HG03097 (cell line): ENCODE measurements at regions not wholly inside any gene's neighbourhood (a gene's known extent, or its start where the extent isn't known, plus 50 kb on each side); places are given as distances from the start of the nearest gene placed in this dataset.
"Not testable (repeated sequence)": the region's sequence is repeated elsewhere in the genome, so short reads cannot be mapped to it uniquely, and the experiment has no call there.

Experiments used
- ATAC-seq: cut with Tn5 transposase; IDR thresholded peaks from one replicate; pipeline ENCODE4 v1.9.1; 2021; ENCODE audit not compliant: unreplicated experiment, low FRiP score

DNA sequence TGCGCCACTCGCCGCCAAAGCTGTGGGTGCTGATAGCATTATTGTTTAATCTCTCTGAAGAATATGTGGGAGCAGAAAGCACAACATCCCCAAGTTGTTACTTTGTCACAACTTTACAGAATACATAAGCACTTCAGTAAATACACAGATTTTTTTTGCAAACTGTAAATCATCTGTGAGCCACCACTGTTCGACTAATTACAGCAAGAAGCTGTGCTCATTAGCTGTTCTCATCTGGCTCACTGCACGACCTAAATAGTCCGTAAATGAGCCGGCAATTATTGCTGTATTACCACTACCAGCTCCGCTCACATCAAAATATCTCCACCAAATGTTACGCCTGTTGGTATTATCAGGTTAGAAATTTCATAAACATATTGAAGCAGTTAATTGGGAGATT is 228.9 kb upstream of the PRKD1 start:
- no peak for ATAC-seq

DNA sequence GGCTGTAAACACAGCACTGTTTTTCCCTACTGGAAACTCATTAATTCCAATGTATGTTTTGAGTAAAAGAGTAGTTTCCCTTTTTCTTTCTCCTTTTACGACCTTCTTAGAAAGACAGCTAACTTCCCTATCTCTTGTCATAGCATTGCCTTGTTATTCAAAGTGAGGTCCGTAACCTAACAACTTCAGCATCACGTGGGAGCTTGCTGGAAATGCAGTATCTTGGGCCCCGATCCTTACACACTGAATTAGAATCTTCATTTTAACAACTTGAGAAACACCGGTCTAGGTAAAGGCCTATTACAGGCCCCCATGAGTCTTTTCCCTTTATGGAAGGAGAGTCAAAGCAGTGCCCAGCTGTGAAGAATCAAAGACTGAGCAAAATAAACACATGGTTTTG is 230.7 kb upstream of the PRKD1 start:
- ATAC-seq: no peak

DNA sequence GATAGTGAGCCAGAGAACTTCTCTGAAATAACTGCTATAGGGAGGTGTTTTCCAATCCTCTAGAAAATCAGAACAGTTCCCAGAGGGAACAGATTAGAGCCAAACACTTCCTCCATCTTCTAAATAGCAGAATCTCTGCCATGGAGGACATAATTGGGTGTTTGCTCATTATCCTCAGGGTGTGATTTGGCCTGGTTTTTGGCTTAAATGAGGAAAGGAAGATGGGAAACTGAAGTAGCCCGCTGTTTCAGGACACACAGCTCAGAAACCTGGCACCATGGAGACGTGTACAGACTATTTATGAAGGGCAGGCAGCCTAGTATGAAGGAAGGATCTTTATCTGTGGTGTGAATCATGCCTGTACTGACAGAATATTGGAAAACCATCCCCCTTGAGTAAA is 231.7 kb upstream of the PRKD1 start:
- no peak for ATAC-seq

DNA sequence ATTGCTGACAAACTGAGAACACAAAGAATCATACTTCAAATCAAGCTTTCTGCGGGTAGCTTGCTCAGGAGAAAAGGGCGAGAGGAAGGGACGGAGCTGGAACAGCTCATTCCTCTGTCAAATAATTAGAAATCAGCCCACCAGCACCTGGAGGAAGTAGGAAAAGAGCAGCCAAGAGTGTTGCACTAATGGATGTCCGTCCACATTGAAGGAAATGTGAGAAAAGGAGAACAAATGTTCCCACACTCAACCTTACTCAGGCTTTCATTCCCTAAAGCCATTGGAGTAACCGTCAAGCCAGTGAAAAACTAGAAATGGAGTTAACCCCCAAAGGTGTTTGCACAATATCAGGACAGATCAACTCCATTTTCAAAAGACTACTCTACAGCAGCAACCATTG is 233.0 kb upstream of the PRKD1 start:
- ATAC-seq: no peak

DNA sequence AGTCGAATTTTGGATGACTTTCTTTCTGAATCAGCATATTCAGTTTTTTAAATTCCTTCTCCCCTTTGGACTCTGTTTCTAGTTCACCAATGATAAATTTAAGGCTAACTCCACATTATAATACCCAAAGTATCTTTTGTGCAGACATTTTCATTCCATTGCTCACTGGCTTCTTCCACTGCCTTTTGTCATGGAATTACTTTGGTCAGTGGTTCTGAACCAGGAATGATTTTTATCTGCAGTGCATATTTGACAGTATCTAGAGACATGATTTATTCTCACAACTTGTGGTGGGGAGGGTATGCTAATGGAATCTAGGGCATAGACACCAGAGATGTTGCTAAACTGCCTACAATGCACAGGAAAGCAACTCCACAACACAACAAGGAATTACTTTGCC is 234.4 kb upstream of the PRKD1 start:
- no peak for ATAC-seq

DNA sequence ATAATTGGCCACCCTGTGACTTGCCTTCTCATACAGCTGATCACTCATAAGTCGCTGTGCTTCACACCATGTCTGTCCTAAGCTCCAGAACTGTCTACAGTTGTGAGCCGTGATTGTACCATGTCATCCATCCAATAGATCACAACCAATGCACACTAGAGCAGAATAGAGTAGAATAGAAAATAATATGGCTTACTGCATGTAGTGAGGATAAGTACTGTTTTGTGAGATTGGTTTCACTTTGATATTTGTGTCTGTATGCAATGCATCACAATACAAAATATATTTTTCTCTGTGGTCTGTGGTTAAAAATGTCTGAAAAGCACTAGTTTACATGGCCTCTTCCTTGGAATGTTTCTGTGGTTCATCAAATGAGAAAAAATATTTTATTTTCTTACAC is 237.6 kb upstream of the PRKD1 start:
- ATAC-seq: no peak

DNA sequence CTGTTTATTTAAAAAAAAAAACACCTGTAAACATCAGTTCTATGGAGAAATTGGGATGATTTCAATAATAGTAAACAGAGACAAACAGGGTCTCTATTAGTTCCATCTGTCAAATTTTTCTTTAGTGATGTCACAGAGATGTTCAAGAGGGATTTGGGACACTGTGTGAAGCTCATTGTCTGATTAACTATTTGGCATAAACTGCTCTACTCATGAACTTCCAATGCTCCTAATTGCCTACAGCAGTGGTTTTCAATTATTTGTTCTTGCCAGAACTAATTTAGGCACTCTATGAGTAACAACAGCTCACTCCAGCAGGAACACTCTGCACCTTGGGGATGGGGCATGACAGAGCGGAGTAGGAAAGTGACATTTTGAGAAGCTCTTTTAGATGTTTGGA is 250.1 kb upstream of the PRKD1 start:
- no peak for ATAC-seq

DNA sequence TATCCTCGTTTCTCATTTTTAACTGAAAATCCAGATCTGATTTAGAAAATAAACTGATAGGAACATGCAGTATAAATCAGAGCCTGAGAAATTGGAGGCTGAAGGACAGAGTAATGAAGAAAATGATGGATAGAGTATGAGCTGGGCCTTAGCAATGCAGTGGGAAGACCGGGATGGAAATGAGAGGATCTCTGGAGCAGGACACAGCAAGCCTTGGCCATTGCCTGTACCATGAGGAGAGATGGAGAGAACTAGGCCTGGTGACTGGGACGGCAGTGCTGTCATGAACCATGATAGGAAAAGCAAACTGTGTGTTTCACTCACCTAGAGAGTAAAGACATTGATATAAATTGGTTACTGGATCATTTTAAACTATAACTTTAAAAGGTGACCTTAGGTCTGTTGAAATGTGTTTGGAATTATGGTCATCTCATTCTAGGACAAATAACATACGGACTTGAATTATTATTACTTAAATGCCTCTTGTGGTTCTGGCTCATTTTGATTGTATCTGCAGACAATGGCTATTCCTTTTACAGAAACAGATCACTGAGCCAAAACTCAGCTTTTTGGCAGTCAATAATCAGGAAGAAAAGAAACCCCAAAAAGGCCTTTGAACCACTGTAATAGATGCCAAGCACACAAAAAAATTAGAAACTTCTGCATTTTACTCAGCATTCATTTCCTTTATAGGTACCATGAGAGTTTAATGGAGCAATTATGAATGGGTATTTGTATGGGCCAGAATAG is 251.9 kb upstream of the PRKD1 start:
- no peak for ATAC-seq

DNA sequence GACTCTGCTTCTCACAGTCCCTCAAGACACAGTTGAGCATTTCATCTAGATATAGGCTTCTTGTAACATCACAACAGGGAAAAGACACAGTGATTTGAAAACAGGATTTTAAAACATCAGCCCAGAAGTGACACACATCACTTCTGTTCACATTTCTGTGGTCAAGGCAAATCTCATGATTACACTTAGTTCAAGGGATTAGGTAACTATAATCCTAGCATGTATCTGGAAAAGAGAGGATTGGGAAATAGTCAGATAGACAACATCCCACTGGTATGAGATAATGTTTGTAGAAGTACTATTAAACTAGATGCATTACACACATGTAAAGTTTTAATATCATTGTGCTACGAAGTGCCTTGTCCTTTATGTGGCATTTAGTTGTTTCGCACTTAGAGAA is 252.6 kb upstream of the PRKD1 start:
- no peak for ATAC-seq

DNA sequence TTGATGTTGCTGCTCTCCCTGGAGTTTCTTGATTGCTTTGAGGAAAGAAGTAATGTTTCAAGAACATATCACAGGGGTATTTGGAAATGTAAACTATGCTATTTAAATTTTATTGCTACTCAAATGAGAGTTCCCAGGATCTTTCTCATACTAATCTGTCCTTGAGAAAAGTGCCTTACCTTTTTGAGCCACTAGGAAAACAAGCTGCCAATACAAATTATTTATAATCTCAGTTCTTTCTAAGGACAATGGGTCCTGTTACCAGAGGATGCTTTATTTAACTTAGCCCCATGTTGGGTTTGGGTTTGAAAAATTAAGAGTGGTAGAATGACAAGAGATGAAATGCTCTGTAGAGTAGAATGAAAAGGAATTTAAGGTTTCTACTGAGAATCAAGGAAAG is 258.2 kb upstream of the PRKD1 start:
- ATAC-seq: no peak

DNA sequence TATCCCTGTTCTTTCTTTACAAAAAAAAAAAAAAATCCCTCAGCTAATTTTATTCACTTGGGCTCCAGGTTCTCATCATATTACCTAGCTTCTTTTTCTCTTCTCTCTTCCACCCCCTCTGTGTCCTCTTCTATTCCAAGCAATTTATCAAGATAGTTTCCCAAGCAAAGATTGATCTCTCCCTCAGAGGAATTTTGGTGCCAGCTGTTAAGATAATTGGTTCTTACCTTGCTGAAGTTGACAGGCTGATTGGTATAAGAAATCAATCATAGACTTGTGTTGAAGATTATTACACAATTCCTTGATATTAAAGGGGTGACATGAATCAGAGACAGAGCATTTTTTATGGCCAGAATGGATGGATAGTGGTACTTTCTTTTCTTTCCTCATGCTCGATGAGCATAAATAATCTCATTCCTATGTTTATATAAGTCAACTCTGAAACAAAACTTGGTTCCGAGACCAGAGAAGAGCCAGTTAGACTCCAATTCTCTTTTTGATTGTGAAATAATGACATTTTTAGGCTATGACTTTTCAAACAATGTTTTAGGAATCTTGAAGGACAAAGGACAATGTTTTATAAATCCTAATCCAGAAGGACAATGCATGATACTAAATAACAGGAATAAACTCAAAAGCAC is 264.1 kb upstream of the PRKD1 start:
- no peak for ATAC-seq

DNA sequence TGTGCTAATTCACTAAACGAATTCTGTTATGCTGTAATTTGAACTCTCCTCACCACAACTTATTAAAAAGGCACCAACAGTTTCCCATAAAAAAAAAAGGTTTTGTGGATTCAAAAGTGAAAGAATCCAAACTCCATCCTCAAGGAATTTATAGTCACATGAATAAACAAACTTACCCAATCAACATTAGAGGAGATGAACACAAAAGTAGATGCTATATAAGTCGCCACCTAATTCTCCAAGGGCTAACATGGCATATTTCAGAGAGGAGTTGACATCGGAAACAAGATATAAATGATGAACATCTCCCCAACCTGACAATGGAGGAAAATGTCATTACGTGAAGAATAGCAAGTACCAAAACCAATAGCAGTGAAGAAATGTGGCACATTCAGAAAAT is 265.5 kb upstream of the PRKD1 start:
- no peak for ATAC-seq

DNA sequence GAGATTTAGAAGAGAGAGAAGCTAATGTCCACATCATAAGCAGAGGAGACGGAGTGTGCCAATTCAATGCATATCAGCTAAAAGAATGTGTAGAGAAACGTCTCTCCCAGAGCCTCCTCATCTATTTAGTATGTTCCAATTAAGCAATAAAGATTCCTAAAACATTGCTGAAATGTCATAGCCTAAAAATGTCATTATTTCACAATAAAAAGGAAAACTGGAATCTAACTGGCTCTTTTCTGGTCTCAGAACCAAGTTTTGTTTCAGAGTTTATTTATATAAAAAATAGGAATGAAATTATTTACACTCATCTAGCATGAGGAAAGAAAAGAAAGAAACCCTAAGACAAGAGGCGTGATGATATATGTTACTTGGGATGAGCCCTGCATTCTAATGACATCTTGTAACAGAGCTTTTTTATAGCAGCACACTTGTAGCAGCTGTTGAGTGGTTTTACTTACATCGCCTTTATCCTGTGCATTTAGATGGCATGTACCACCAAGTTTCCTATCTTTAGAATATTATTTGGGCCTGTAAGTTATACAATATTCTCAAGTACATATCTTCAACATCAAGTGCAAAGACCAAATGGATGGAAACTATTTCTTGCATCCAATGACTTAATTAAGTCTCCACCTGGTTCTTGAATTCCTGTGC is 266.3 kb upstream of the PRKD1 start:
- ATAC-seq: no peak

DNA sequence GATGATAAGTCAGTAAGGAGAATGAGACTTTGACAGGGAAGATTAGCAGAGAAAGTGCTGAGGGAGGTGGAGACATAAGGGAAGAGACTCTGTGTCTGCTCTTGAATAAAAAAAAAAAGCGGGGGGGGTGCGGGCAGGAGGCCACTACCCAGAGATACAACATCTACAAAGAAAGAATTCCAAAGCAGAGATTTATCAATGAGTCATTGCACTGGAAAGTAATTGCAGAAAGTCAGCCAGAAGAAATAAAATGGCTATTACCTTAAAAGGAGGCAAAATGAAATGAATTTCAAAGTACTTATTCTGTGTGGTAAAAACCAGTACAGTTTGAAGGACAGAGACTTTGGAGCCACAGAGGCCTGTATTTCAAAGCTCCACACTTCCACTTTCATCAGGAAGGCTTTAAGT is 267.1 kb upstream of the PRKD1 start:
- ATAC-seq: no peak

DNA sequence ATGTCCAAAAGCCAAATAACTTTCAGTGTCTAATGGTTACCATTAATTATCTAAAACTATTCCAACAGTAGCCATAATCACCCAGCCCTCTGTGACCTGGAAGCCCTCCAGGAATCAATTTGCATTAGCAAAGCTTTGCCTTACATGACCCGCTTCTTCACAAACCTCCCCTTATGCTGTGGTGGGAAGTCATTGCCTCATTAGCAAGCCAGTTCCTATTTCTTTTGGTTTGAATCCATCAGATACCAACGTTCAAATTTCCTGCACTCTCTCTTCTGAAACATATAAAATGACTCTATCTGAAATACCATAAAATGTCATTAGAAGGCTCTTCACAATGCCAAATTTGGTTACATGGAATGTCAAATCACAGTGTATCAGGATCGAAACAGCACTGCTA is 268.3 kb upstream of the PRKD1 start:
- no peak for ATAC-seq

DNA sequence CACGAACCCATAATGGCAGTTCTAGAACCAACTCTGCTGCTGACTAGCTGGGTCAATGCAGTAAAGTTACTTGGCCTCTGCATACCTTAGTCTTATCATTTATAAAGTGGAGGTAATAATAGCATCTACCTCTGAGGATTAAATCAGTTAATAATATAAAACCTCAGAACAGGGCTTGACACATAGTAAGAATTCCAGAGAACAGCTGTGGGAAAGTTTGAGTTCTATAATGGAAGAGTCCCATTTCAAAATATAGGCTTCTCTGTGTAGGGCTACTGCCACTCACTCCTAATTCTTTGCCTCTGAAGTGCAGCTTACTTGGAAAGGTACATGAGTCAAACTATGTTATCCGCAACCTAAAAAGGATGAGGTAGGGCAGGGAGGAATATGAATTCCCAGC is 269.2 kb upstream of the PRKD1 start:
- ATAC-seq: no peak

DNA sequence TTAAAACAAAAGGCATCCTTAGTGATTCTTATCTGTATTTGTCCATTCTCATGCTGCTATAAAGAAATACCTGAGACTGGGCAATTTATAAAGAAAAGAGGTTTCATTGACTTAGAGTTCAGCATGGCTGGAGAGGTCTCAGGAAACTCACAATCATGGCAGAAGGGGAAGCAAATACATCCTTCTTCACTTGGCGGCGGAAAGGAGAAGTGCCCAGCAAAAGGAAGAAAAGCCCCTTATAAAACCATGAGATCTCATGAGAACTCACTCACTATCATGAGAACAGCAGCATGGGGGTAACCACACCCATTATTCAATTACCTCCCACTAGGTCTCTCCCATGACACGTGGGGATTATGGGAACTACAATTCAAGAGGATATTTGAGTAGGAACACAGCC is 271.1 kb upstream of the PRKD1 start:
- not testable (repeated sequence) for ATAC-seq

DNA sequence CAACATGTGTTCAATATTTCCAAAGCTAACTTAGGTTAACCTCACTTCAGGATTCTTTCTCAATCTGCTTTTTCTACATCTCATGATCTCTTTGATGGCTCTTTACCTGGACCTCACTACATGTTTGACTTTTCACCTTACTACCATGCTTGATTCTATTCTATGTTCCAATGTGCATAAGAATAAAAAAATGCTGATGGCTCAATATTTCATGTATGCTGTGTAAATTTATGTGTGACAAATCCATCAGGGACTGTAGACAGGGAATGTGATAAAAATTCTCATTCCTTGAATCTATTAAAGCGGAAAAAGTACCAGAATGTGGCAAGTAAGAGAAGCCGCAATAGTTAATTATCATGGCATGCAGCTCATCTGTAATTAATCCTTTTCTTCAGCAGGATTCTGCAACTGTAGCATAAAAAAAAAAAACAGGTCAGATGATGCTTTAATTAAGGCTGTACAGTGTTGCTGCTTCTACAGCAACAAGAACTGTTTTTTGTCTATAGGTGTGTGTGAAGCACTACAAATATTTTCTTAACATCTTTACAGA is 276.9 kb upstream of the PRKD1 start:
- ATAC-seq: no peak

DNA sequence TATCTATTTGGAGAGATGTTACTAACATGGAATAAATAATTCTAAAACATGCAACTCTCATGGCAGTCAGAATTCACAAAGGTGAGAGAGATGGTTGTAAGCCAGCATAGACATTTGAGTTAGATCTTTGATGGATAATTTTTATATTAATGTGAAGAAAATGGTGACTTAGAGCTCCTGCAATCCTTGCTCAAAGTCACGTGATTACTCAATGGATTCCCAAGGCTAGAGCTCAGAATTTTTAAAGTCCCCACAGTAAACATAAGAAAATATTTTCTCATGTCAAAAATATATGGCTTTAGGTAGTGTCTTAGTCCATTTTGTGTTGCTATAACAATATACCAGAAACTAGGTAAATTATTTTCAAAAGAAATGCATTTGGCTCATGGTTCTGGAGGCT is 281.5 kb upstream of the PRKD1 start:
- no peak for ATAC-seq

DNA sequence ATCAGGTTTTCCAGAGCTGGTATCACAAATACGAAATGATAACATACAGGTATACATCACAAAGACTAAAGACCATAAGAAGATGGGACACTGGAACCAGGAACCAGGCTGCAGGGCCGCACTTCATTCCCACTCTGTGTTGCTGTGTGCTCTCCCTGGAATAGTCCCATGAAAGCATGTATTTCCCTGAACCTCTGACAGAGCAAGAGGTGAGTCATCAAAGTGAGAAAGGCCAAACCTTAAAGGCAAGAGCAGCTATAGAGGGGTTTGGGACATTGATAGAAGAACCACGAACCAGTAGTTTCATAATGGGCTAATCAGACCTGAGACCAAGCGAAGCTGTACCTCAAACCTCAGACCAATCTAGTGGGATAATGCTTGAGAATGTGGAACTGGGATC is 283.0 kb upstream of the PRKD1 start:
- no peak for ATAC-seq

DNA sequence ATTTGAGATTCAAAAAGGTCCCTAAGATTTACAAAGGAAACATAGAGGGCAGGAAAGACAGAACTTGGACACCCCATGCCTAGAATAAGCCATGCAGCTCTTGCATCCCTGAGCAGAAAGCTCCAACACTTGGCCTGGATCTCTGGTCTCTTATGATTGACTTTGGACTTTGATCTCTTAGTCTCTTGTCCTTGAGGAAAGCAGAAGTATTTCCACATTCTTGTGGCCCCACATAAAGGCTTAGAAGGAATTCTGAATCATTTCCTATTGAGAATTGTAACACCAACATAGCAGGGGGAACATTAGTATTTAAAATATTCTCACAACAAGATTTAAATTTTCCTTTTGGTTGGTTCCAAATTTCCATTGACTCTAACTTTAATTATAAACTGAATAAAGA is 283.7 kb upstream of the PRKD1 start:
- ATAC-seq: no peak

DNA sequence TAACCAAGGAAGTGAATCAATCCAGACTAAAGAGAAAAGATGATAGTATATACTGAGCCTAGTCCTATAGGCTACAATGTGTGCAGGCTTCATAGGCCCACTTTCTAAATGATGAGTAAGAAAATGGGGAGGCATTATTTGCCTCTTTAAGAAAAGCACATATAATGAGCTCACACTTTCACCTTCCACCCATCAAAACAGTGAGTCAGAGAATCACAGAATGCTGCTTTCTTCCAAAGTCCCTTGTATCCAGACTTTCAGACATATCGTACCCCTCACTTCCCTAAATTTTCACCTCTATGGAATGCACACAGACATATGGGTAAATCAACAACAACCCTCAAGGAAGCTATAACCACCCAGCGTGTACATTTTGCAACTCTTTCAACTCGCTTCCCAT is 286.4 kb upstream of the PRKD1 start:
- no peak for ATAC-seq
